HepG2 (cell line): ENCODE measurements at regions not wholly inside any gene's neighbourhood (a gene's known extent, or its start where the extent isn't known, plus 50 kb on each side); places are given as distances from the start of the nearest gene placed in this dataset.

Experiments used
- CEBPB ChIP-seq: IDR thresholded peaks from 2 replicates; pipeline ENCODE4 v1.6.1; 2011; ENCODE audit warnings: low read depth, low read length, improper control_type of control experiment, borderline replicate concordance
- JUNB ChIP-seq: sonication (generic); formaldehyde crosslinking; IDR thresholded peaks from 2 replicates; pipeline ENCODE4 v1.8.0; 2022; ENCODE audit warnings: missing genetic modification reagents, mild to moderate bottlenecking, borderline replicate concordance
- POLR2A ChIP-seq, 2 experiments: IDR thresholded peaks; 2 replicates each; pipeline ENCODE4 v1.6.1; 2011; ENCODE audit warnings: low read depth in 2 of 2, low read length in 2 of 2, mild to moderate bottlenecking in 1 of 2, moderate library complexity in 1 of 2; ENCODE audit not compliant: insufficient read depth in 1 of 2
- TCF12 ChIP-seq, 2 experiments: fragments of 450-650 bp in 1 of 2; sonication (generic) in 1 of 2; formaldehyde crosslinking in 1 of 2; IDR thresholded peaks; 2 replicates each; pipeline versions ENCODE4 v1.6.1 to v1.8.0; 2017 to 2022; ENCODE audit warnings: antibody characterized with exemption in 1 of 2, mild to moderate bottlenecking in 1 of 2, missing genetic modification reagents in 1 of 2, moderate library complexity in 1 of 2
- USF2 ChIP-seq, 2 experiments: sonication (generic) in 1 of 2; formaldehyde crosslinking in 1 of 2; IDR thresholded peaks; 2 replicates each; pipeline versions ENCODE4 v1.5.1 to v1.6.1; 2011 to 2020; ENCODE audit warnings: borderline replicate concordance in 1 of 2, low read depth in 1 of 2, low read length in 1 of 2, mild to moderate bottlenecking in 1 of 2, missing genetic modification reagents in 1 of 2, moderate library complexity in 1 of 2

GRCh38 chr3:79872483-79872882 lies 104.7 kb upstream of the ROBO1 start:
- no peak for TF ChIP-seq USF2 (IDR thresholded peaks at IDR 0.05; ENCODE audit: low read depth, low read length)
- TF ChIP-seq USF2 (CRISPR knock-in tag; IDR thresholded peaks at IDR 0.05; ENCODE audit: borderline replicate concordance): no peak
- no peak for TF ChIP-seq POLR2A (IDR thresholded peaks at IDR 0.05; ENCODE audit: insufficient read depth in 1 of 2, low read depth in 2 of 2, low read length in 2 of 2)
- TF ChIP-seq CEBPB: no peak
- TF ChIP-seq TCF12 (IDR thresholded peaks at IDR 0.05): no peak
- no peak for TF ChIP-seq TCF12 (CRISPR knock-in tag; IDR thresholded peaks at IDR 0.05)
- TF ChIP-seq JUNB (CRISPR knock-in tag): no peak
